Fibroblast of the aortic adventitia (primary cell): ENCODE measurements at regions not wholly inside any gene's neighbourhood (a gene's known extent, or its start where the extent isn't known, plus 50 kb on each side); places are given as distances from the start of the nearest gene placed in this dataset.

Source experiments
- DNase-seq: peaks from one replicate; pipeline ENCODE4 v3.0.0-alpha.2; 2010; ENCODE audit warnings: low read depth
- H3K4me3 ChIP-seq: 2 replicates; pipeline ENCODE4 v1.5.1; 2011; ENCODE audit warnings: low read depth, mild to moderate bottlenecking, control low read depth, low read length, moderate library complexity
- TF ChIP-seq, protein P1 (sequence below): IDR thresholded peaks from 2 replicates; pipeline ENCODE4 v1.5.1; 2011; ENCODE audit warnings: mild to moderate bottlenecking, low read length, control low read depth, inconsistent platforms; ENCODE audit not compliant: insufficient read depth

DNA sequence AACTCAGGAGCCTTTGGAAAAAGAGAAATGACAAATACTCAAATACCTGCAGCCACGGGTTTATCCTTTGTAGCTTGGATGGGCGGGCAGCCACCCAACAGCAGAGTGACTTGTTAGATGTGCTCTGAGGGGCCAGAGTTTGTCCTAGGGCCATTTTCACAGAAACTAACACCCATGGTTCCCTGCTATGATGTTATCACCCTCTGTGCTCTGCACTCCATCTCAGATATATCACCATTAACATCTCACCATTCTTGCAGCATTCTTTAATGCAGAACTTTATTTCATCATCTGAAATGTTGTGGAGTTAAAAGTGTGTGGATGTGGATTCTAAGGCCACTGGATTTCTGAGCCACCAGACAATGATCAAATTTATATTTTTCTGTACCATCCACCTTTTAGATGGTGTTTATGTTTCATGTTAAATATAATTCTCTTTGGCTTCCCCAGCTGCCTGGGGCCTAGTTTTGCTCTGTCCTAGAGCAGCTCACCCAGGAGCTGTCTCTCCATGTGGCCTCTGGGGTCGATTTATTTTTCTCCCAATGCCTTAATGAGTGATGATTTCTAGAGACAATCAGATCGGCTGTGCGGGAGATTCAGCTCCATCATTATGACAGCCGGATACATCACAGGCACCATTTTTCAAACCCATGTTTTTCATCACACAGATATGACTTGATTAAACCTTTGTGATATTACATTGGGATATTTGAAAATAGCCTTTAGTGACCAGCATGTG lies 380.8 kb downstream of the BCOR start:
- TF ChIP-seq, protein P1, sequence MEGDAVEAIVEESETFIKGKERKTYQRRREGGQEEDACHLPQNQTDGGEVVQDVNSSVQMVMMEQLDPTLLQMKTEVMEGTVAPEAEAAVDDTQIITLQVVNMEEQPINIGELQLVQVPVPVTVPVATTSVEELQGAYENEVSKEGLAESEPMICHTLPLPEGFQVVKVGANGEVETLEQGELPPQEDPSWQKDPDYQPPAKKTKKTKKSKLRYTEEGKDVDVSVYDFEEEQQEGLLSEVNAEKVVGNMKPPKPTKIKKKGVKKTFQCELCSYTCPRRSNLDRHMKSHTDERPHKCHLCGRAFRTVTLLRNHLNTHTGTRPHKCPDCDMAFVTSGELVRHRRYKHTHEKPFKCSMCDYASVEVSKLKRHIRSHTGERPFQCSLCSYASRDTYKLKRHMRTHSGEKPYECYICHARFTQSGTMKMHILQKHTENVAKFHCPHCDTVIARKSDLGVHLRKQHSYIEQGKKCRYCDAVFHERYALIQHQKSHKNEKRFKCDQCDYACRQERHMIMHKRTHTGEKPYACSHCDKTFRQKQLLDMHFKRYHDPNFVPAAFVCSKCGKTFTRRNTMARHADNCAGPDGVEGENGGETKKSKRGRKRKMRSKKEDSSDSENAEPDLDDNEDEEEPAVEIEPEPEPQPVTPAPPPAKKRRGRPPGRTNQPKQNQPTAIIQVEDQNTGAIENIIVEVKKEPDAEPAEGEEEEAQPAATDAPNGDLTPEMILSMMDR = no peak
- no peak overlapping the region for H3K4me3 ChIP-seq
- no peak for DNase-seq

DNA sequence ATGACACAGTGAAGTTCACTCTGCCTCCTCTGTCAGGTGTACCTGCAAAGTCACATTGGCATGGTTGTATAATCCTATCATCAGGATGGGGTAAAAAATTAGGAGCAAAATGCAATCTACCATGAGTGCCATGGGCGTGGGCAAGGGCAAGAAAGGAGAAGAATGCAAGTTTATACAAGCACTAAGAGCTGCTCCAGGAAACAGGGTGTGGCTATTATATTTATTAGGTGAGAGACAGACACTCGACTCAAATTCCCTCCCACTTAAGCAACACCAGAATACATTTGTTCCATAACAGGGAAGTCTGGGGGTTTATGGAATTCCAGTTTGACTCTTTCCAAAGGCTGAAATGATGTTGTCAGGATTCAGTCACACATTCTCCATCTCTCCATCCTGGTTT lies 378.8 kb downstream of the BCOR start:
- TF ChIP-seq, protein P1 = no peak
- no peak for DNase-seq
- H3K4me3 ChIP-seq = no peak overlapping the region

GRCh38 chrX:39720945-39721344 lies 376.8 kb downstream of the BCOR start:
- DNase-seq = peak; percentile 60
- TF ChIP-seq, protein P1 = no peak
- no peak overlapping the region for H3K4me3 ChIP-seq

GRCh38 chrX:39721566-39722279 lies 376.0 kb downstream of the BCOR start:
- TF ChIP-seq, protein P1 = no peak
- H3K4me3 ChIP-seq = no peak overlapping the region
- DNase-seq = peak; percentile 93

DNA sequence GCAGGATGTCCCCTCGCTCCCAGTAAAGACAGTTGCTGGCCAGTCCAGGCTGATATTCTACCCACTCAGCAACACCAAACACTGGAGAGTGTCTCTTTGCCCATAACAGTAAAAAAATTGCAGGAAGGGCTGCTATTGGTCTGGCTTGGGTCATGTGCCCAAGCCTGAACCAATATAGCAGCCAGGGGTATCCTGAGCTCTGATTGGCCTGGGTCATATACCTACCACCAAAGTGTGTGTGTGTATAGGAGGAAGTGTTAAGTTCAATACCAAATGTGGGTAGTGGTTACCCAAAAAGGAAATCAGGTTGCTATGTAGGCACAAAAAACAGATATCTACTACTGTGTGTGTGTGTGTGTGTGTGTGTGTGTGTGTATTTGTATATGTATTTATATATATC lies 373.2 kb downstream of the BCOR start:
- no peak for DNase-seq
- TF ChIP-seq, protein P1 = no peak

GRCh38 chrX:39725114-39725513 lies 372.6 kb downstream of the BCOR start:
- DNase-seq = no peak
- no peak overlapping the region for H3K4me3 ChIP-seq
- TF ChIP-seq, protein P1 = no peak

More for the DNA sequence above, 373.2 kb downstream of the BCOR start:
- H3K4me3 ChIP-seq = no peak overlapping the region
